ENCODE measurements at regions not wholly inside any gene's neighbourhood (a gene's known extent, or its start where the extent isn't known, plus 50 kb on each side); places are given as distances from the start of the nearest gene placed in this dataset.

GRCh38 chr4:64216741-64217140, 192.5 kb downstream of the TECRL start:
- in situ Hi-C loops (cut with MboI; ENCODE audit: low pct_ligation_motif_present in 1 of 4, low pct_unique_long_range_greater_than_20kb in 1 of 4, low sequenced_read_pairs in 3 of 4), result no loop called here
- TF ChIP-seq POLR2A (IDR thresholded peaks at IDR 0.05) (no peak), EP300 (IDR thresholded peaks at IDR 0.05; ENCODE audit: low read depth) (no peak), CTCF (IDR thresholded peaks at IDR 0.05) (no peak), POLR2AphosphoS5 (IDR thresholded peaks at IDR 0.05) (no peak)
- intact Hi-C loops (cut with DNase I; ENCODE audit: low total_unique reads), result no loop called here
- Histone ChIP-seq H3K9me3 (no peaks in the 10 kb centered on the region), H3K36me3 (no peaks in the 10 kb centered on the region), H3K27ac (no peak overlapping the region), H3K4me1 (no peaks in the 10 kb centered on the region), H3K27me3 (no peaks in the 10 kb centered on the region), H3K4me3 (no peak overlapping the region)
- WGBS, 2 donors (ENCODE audit: low coverage in 1 of 2), result 58 to 71% methylated on average over 1 of the region's 1 CpG
- DNase-seq, result no peak

- 53 to 71% methylated on average over 3 of the region's 3 CpGs for WGBS, 2 donors (ENCODE audit: low coverage in 1 of 2)
- H3K27ac ChIP-seq, result no peak overlapping the region
- no peaks in the 10 kb centered on the region for H3K27me3 ChIP-seq
- no peaks in the 10 kb centered on the region for H3K36me3 ChIP-seq
- intact Hi-C loops (cut with DNase I; ENCODE audit: low total_unique reads), result no loop called here
- DNase-seq, result no peak
- in situ Hi-C loops (cut with MboI; ENCODE audit: low pct_ligation_motif_present in 1 of 4, low pct_unique_long_range_greater_than_20kb in 1 of 4, low sequenced_read_pairs in 3 of 4), result no loop called here
- no peak for TF ChIP-seq POLR2AphosphoS5 (IDR thresholded peaks at IDR 0.05)
- no peak overlapping the region for H3K4me3 ChIP-seq
- H3K9me3 ChIP-seq, result no peaks in the 10 kb centered on the region
- no peaks in the 10 kb centered on the region for H3K4me1 ChIP-seq
Measured at GRCh38 chr4:64205376-64205775, 203.9 kb downstream of the TECRL start.

GRCh38 chr4:64200001-64200555, 209.2 kb downstream of the TECRL start:
- TF ChIP-seq EP300 (IDR thresholded peaks at IDR 0.05; ENCODE audit: low read depth) (no peak), CTCF (IDR thresholded peaks at IDR 0.05) (no peak), POLR2AphosphoS5 (IDR thresholded peaks at IDR 0.05) (no peak), POLR2A (IDR thresholded peaks at IDR 0.05) (no peak)
- H3K9me3 ChIP-seq, result no peaks in the 10 kb centered on the region
- DNase-seq, result no peak
- no peaks in the 10 kb centered on the region for H3K36me3 ChIP-seq
- no peaks in the 10 kb centered on the region for H3K4me1 ChIP-seq
- H3K27ac ChIP-seq, result no peak overlapping the region
- H3K27me3 ChIP-seq, result no peaks in the 10 kb centered on the region
- no peak overlapping the region for H3K4me3 ChIP-seq
- in situ Hi-C loops (cut with MboI; ENCODE audit: low pct_ligation_motif_present in 1 of 4, low pct_unique_long_range_greater_than_20kb in 1 of 4, low sequenced_read_pairs in 3 of 4), result no loop called here
- WGBS, 2 donors (ENCODE audit: low coverage in 1 of 2), result 60 to 62% methylated on average over 1 to 2 of the region's 2 CpGs
- intact Hi-C loops (cut with DNase I; ENCODE audit: low total_unique reads), result no loop called here

GRCh38 chr4:64195582-64195981, 213.7 kb downstream of the TECRL start:
- Histone ChIP-seq H3K9me3 (no peaks in the 10 kb centered on the region), H3K36me3 (no peaks in the 10 kb centered on the region), H3K4me1 (no peaks in the 10 kb centered on the region), H3K27ac (no peak overlapping the region), H3K27me3 (no peaks in the 10 kb centered on the region), H3K4me3 (no peak overlapping the region)
- TF ChIP-seq POLR2AphosphoS5 (IDR thresholded peaks at IDR 0.05), result no peak
- TF ChIP-seq POLR2A (IDR thresholded peaks at IDR 0.05), result no peak
- no peak for TF ChIP-seq CTCF (IDR thresholded peaks at IDR 0.05)
- no peak for TF ChIP-seq EP300 (IDR thresholded peaks at IDR 0.05; ENCODE audit: low read depth)
- DNase-seq, result no peak
- WGBS, 2 donors (ENCODE audit: low coverage in 1 of 2), result 51 to 57% methylated on average over 1 of the region's 1 CpG
- in situ Hi-C loops (cut with MboI; ENCODE audit: low pct_ligation_motif_present in 1 of 4, low pct_unique_long_range_greater_than_20kb in 1 of 4, low sequenced_read_pairs in 3 of 4) (no loop called here), intact Hi-C loops (cut with DNase I; ENCODE audit: low total_unique reads) (no loop called here)

- Histone ChIP-seq H3K4me1 (no peaks in the 10 kb centered on the region), H3K36me3 (no peaks in the 10 kb centered on the region), H3K9me3 (no peaks in the 10 kb centered on the region), H3K27me3 (no peaks in the 10 kb centered on the region), H3K4me3 (no peak overlapping the region), H3K27ac (no peak overlapping the region)
- intact Hi-C loops (cut with DNase I; ENCODE audit: low total_unique reads), result no loop called here
- 20 to 36% methylated on average over 1 to 3 of the region's 3 CpGs for WGBS, 2 donors (ENCODE audit: low coverage in 1 of 2)
- in situ Hi-C loops (cut with MboI; ENCODE audit: low pct_ligation_motif_present in 1 of 4, low pct_unique_long_range_greater_than_20kb in 1 of 4, low sequenced_read_pairs in 3 of 4), result no loop called here
- DNase-seq, result no peak
- TF ChIP-seq EP300 (IDR thresholded peaks at IDR 0.05; ENCODE audit: low read depth) (no peak), POLR2A (IDR thresholded peaks at IDR 0.05) (no peak), CTCF (IDR thresholded peaks at IDR 0.05) (no peak), POLR2AphosphoS5 (IDR thresholded peaks at IDR 0.05) (no peak)
Measured at GRCh38 chr4:64192731-64193412, 216.4 kb downstream of the TECRL start.
